Panc1 (cell line): ENCODE measurements at regions not wholly inside any gene's neighbourhood (a gene's known extent, or its start where the extent isn't known, plus 50 kb on each side); places are given as distances from the start of the nearest gene placed in this dataset.

ENCODE experiments used
- ATAC-seq: fragments of 200-7000 bp; cut with Tn5 transposase; 2 replicates; pipeline ENCODE4 v1.9.1; 2020; ENCODE audit warnings: mild to moderate bottlenecking, moderate library complexity
- BruUV-seq: library from RNA; stranded (reverse); fragments of 400-500 nt; replicated peaks from 2 replicates; lab custom pipeline; 2021; lab: Mats Ljungman, UMichigan
- CTCF ChIA-PET: fragments of 300-600 bp; sonication (Branson Sonifier 250); formaldehyde crosslinking; loops from one replicate; lab custom pipeline; 2022; ENCODE audit warnings: antibody characterized with exemption; lab: Charles Lee
- POLR2A ChIA-PET: fragments of 300-600 bp; sonication (Branson Sonifier 250); formaldehyde crosslinking; loops from one replicate; lab custom pipeline; 2022; ENCODE audit warnings: antibody characterized with exemption; lab: Charles Lee
- DNase-seq: peaks from one replicate; pipeline ENCODE4 v3.0.0-alpha.2; 2010; ENCODE audit warnings: low read depth, low spot score
- H3K27ac ChIP-seq: 2 replicates; pipeline ENCODE4 v1.5.1; 2011; ENCODE audit warnings: mild to moderate bottlenecking, low read length, inconsistent platforms
- H3K27me3 ChIP-seq: fragments of 200-500 bp; sonication (Bioruptor generic); 2 replicates; pipeline ENCODE4 v1.6.0; 2014; ENCODE audit warnings: low read length, inconsistent platforms; ENCODE audit not compliant: control insufficient read depth, insufficient read depth
- H3K36me3 ChIP-seq: fragments of 200-500 bp; sonication (Bioruptor generic); 2 replicates; pipeline ENCODE4 v1.5.1; 2014; ENCODE audit warnings: inconsistent platforms, mild to moderate bottlenecking, low read length, moderate library complexity; ENCODE audit not compliant: control insufficient read depth, insufficient read depth
- H3K4me1 ChIP-seq: 2 replicates; pipeline ENCODE4 v1.5.1; 2011; ENCODE audit warnings: inconsistent platforms, mild to moderate bottlenecking, low read length, moderate library complexity; ENCODE audit not compliant: control insufficient read depth, insufficient read depth
- H3K4me3 ChIP-seq, 2 experiments: 2 replicates each; pipeline ENCODE4 v1.5.1; 2011 to 2012; ENCODE audit warnings: low read depth in 2 of 2, low read length in 2 of 2, mild to moderate bottlenecking in 2 of 2, inconsistent platforms in 1 of 2, moderate library complexity in 1 of 2
- H3K9me3 ChIP-seq: fragments of 200-500 bp; sonication (Bioruptor generic); 2 replicates; pipeline ENCODE4 v1.5.1; 2014; ENCODE audit warnings: low read depth, mild to moderate bottlenecking, inconsistent platforms, low read length, moderate library complexity; ENCODE audit not compliant: control insufficient read depth, insufficient read depth
- CTCF ChIP-seq: fragments of 450-650 bp; IDR thresholded peaks from 2 replicates; pipeline ENCODE4 v1.5.1; 2017; ENCODE audit warnings: mild to moderate bottlenecking
- POLR2AphosphoS5 ChIP-seq: IDR thresholded peaks from 2 replicates; pipeline ENCODE4 v1.6.1; 2012; ENCODE audit warnings: mild to moderate bottlenecking, low read depth, low read length, moderate library complexity
- REST ChIP-seq, 2 experiments: IDR thresholded peaks; 2 replicates each; pipeline ENCODE4 v1.6.1; 2011 to 2012; ENCODE audit warnings: low read depth in 2 of 2, control low read depth in 1 of 2, low read length in 1 of 2, mild to moderate bottlenecking in 1 of 2, moderate library complexity in 1 of 2; ENCODE audit not compliant: insufficient read depth in 1 of 2
- SIN3A ChIP-seq: IDR thresholded peaks from 2 replicates; pipeline ENCODE4 v1.6.1; 2012; ENCODE audit warnings: low read depth, mild to moderate bottlenecking, low read length, moderate library complexity, borderline replicate concordance; ENCODE audit not compliant: insufficient read depth
- TCF7L2 ChIP-seq: IDR thresholded peaks from 2 replicates; pipeline ENCODE4 v1.6.1; 2011; ENCODE audit warnings: mild to moderate bottlenecking, low read depth, low read length, inconsistent platforms
- in situ Hi-C: cut with HindIII; loops from 2 replicates; pipeline ENCODE4 v1.10.0; 2016; ENCODE audit warnings: low sequenced_read_pairs, low pct_unique_long_range_greater_than_20kb
- intact Hi-C: fragments of 100-400 bp; cut with micrococcal nuclease; formaldehyde crosslinking; loops from one replicate; pipeline ENCODE4 v1.10.0; 2022; ENCODE audit not compliant: unreplicated experiment

- Histone ChIP-seq H3K36me3 (no peaks in the 10 kb centered on the region; the same call in 1 of the 2 replicates), H3K27ac (no peak overlapping the region), H3K9me3 (no peaks in the 10 kb centered on the region), H3K4me3 (no peak overlapping the region), H3K27me3 (no peaks in the 10 kb centered on the region), H3K4me1 (no peaks in the 10 kb centered on the region)
- intact Hi-C loops (no loop called here), in situ Hi-C loops (no loop called here)
- TF ChIP-seq POLR2AphosphoS5 (no peak), REST (IDR thresholded peaks at IDR 0.05; ENCODE audit: insufficient read depth in 1 of 2, low read depth in 2 of 2, low read length in 1 of 2) (no peak), SIN3A (no peak), CTCF (no peak), TCF7L2 (no peak)
- ChIA-PET POLR2A (no interaction called here), CTCF (no interaction called here)
- ATAC-seq (no peak), DNase-seq (no peak)
- BruUV-seq: no TSS peak
Measured at GRCh38 chr13:104871456-104871855, 1664.0 kb downstream of the EFNB2 start.

- intact Hi-C loops: no loop called here
- TF ChIP-seq POLR2AphosphoS5: no peak
- TF ChIP-seq TCF7L2: no peak
- TF ChIP-seq CTCF: no peak
- TF ChIP-seq REST (IDR thresholded peaks at IDR 0.05; ENCODE audit: insufficient read depth in 1 of 2, low read depth in 2 of 2, low read length in 1 of 2): no peak
- no peak for TF ChIP-seq SIN3A
- ATAC-seq (no peak), DNase-seq (no peak)
- CTCF ChIA-PET: no interaction called here
- Histone ChIP-seq H3K4me1 (no peaks in the 10 kb centered on the region), H3K27ac (no peak overlapping the region), H3K9me3 (no peaks in the 10 kb centered on the region), H3K36me3 (no peaks in the 10 kb centered on the region; the same call in 1 of the 2 replicates), H3K4me3 (no peak overlapping the region), H3K27me3 (no peaks in the 10 kb centered on the region)
- in situ Hi-C loops: no loop called here
- BruUV-seq: no TSS peak
- POLR2A ChIA-PET: no interaction called here
Measured at GRCh38 chr13:104869501-104869900, 1666.0 kb downstream of the EFNB2 start.
